GM10847 (cell line): ENCODE measurements at regions not wholly inside any gene's neighbourhood (a gene's known extent, or its start where the extent isn't known, plus 50 kb on each side); places are given as distances from the start of the nearest gene placed in this dataset.

Experiments
- POLR2A ChIP-seq: IDR thresholded peaks from 2 replicates; pipeline ENCODE4 v1.6.1; 2011; ENCODE audit not compliant: insufficient read length; ENCODE audit errors: extremely low read depth

DNA sequence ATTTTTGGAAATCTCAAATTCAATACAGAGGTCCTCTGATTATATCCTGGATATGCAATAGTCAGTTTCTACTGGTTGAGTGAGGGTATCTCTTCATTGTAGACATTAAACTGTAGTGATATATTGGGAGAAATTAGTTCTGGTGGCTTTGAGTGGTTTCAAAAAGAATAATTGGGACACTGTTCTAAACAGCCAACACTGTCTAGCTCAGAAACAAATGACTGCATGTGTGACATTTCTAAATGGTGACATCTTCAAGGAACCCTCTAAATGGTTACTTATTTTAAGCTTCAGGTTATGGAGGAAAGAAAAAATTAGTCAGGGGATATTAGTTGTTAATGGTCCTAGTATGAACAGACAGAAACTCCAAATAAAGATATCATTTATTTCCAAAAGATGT lies 186.2 kb downstream of the LARP7 start:
- no peak for TF ChIP-seq POLR2A

GRCh38 chr4:112823606-112824005 lies 186.7 kb downstream of the LARP7 start:
- no peak for TF ChIP-seq POLR2A

DNA sequence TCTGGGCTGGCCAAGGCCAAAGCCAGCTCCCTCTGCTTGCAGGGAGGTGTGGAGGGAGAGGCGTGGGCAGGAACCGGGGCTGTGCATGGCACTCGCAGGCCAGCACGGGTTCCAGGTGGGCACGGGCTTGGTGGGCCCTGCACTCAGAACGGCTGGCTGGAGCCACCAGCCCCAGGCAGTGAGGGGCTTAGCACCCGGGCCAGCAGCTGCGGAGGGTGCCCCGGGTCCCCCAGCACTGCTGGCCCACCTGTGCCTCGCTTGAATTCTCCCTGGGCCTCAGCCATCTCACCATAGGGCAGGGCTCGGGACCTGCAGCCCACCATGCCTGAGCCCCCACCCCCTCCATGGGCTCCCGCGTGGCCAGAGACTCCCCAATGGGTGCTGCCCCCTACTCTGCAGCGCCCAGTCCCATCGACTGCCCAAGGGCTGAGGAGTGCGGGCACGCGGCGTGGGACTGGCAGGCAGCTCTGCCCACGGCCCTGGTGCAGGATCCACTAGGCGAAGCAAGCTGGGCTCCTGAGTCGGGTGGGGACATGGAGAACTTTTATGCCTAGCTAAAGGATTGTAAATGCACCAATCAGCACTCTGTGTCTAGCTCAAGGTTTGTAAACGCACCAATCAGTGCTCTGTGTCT lies 193.9 kb downstream of the LARP7 start:
- TF ChIP-seq POLR2A, result no peak

DNA sequence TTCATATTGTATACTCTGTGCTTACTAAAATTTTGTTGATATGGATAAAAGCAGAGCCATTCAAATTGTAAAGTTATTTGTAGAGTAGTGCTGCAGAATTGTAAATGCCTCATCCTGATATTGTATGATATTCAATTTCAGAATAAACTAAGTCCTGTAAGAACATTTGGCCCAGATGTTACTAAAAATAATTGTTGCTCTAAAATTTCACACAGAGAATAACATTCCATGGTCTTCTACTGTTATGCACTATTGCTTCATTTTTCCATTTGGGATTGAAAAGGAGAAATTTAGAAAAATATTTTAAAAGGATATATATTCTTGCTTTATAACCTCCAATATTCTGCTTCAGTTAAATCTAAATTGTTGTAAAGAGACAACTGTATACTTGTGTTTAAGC lies 195.6 kb downstream of the LARP7 start:
- TF ChIP-seq POLR2A, result no peak

DNA sequence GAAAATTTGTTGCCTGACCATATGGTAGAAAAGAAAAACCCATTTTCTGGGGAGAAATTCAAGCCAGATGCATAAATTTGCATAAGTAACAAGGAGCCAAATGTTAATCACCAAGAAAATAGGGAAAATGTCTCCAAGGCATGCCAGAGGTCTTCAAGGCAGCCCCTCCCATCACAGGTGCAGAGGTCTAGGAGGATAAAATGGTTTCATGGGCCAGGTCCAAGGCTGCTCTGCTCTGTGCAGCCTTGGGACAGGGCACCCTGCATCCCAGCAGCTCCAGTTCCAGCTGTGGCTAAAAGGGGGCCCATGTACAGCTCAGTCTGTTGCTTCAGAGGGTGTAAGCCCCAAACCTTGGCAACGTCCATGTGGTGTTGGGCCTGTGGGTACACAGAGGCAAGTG lies 200.0 kb downstream of the LARP7 start:
- TF ChIP-seq POLR2A, result no peak

DNA sequence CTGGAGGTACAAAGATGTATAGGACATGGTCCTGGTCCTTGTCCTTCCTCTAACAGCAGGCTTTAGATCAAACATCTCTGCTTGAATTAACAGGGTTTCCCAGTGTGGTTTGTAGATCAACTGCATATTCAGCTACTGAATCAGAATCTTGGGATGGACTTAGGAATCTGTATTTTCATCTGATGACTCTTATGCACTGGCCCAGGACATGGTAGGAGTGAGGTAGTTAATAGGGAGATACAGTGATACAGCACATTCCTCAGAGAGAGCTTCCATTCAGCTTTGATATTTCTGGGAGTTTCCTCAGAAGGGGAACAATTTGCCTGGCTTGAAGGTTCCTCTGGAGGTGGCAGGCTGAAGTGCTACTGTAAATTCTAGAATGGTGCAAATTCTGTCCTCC lies 203.1 kb downstream of the LARP7 start:
- no peak for TF ChIP-seq POLR2A

DNA sequence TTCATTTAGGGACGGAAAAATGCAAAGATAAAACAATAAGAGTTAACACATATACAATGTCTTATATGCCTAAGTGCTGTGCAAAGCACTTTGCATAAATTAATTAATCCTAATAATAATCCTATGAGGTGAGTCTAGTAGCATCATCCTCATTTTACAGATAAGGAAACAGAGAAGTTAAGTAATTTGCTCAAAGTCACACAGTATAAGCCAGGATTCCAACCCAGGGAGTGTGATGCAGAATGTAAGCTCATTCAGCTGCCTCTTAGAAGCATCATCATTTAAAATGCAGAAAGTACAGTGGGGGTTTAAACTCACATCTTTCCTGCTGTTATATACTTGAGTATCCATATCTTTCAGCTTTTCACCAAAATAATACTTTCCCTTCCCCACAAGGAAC lies 203.7 kb downstream of the LARP7 start:
- TF ChIP-seq POLR2A, result no peak

DNA sequence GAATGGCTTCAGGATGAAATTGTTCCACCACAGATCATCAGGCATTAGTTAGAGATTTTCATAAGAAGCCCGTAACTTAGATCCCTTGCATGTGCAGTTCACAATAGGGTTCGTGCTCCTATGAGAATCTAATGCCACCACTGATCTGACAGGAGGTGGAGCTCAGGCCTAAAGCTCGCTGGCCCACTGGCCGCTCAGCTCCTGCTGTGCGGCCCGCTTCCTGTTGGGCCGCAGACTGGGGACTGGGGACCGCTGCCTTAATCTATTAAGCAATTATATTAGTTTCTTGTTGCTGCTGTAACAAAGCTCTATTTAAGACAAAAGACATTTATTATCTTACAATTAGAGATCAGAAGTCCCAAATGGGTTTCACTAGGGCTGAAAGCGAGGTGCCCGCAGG lies 205.6 kb downstream of the LARP7 start:
- no peak for TF ChIP-seq POLR2A

DNA sequence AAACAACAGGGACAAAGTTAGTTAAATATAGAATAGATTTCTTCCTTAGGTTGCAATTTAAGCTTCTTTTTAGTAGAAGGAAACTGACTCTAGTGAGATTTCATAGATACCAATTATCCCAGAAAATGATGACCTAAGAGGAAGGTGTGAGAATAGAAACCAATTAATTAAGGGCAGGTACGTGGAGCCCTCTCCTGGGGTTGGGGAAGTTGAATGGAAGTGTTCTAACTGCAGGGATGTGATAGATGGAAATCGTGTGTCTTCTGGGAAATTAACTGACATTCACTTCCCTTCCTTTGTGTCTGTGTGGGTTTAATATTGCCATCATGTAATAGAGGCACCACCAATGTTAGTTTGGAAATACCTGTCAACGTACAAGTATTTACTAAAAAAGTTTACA lies 204.1 kb upstream of the ANK2 start:
- TF ChIP-seq POLR2A, result no peak

GRCh38 chr4:112847045-112847444 lies 202.4 kb upstream of the ANK2 start:
- TF ChIP-seq POLR2A, result no peak

- TF ChIP-seq POLR2A, result no peak
Observed at GRCh38 chr4:112847781-112848180, 201.7 kb upstream of the ANK2 start.

DNA sequence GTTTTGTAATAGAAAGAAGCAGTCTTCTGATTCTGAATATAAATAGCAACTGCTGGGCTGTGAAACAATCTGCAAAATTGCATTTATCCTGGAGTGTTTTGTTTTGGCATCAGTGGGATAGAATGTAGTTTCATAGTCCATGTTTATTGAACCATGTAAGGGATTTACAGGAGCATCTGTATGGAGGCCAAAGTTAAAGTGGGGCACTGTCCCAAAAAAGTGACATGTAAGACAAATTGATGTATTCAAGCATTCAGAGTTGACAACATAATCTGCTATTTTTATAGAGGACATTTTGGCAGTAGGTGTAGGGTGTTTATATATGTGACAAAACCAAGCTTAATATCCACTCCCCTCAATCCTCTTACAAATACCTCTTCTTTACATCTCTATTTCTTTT lies 200.5 kb upstream of the ANK2 start:
- TF ChIP-seq POLR2A, result no peak

DNA sequence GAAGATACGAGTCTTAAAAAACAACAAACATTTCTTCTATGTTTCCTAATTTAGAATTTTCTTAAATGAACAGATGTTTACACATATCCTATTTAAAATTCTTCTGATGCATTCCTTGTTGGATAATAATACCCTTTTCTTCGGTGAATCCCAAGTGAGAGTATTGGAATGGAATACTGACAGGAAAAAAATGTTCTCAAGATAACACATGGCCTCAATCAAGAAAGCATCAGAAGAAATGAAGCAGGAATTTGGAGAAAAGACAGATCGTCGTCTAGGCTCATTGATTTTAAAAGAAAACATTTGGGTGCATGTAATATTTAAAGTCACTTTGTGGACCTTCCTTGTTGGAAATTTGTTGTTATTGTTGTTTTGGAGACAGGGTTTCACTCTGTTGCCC lies 196.9 kb upstream of the ANK2 start:
- no peak for TF ChIP-seq POLR2A

- no peak for TF ChIP-seq POLR2A
Observed at GRCh38 chr4:112853662-112854256, 195.7 kb upstream of the ANK2 start.

DNA sequence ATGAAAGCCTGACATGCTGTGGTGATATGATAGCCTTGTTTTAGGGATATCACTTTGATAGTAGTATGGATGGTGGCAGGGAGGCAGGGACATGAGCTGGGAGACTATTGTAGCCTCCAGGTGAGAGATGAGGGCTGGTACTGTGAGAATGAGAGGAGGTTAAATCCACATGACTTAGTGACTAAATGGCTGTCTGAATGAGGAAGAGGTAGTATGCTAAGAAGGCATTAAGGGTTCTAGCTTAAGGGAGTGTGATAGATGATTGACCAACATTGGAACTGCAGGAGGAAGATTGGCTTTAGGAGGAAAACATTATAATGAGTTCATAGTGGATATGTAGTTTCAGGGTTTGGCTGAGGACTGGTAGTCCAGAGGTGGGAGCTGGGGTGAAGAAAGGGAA lies 195.0 kb upstream of the ANK2 start:
- TF ChIP-seq POLR2A, result no peak

DNA sequence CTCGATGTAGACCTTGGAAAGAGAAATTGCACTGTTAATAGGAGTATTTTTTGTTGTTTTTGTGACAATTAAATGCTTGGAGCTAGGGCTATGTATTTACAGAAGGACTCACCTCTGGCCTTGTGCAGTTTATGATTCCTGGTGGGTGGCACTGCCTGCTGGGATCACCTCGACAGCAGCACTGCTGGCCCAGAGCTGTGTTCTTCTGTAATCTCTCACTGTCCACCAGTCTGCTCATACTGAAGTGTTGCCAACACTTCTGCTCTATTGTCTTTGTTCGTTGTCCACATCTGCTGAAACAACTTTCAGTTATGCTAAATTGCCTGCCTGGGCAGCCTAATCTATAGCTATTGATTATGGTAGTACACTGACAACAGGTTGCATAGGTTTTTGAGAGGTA lies 194.4 kb upstream of the ANK2 start:
- no peak for TF ChIP-seq POLR2A

GRCh38 chr4:112857461-112857860 lies 192.0 kb upstream of the ANK2 start:
- TF ChIP-seq POLR2A, result no peak

GRCh38 chr4:112858751-112859150 lies 190.7 kb upstream of the ANK2 start:
- TF ChIP-seq POLR2A, result no peak
